ENCODE measurements at regions not wholly inside any gene's neighbourhood (a gene's known extent, or its start where the extent isn't known, plus 50 kb on each side); places are given as distances from the start of the nearest gene placed in this dataset.

DNA sequence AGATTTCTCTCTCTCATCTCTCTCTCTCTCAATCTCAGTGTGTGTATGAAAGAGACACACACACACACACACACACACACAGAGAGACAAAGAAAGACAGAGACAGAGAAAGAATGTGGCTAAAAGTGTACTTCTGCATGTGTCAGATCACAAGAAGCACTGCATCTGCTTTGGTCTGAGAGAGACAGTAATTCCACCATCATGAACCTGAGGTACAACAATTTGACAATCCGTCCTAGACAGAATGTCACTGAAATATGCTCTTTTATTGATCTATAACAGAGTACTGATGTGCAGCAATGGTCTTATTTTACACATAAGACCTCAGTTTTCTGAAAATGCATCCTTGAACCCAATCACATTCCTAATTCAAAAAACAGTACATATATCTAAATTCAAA is 576.2 kb upstream of the SMIM31 start:
- Mint-ChIP-seq H3K27me3 (ENCODE audit: low read depth) (no peaks in the 10 kb centered on the region), H3K27ac (no peak overlapping the region), H3K4me3 (no peak overlapping the region), H3K36me3 (no peaks in the 10 kb centered on the region), H3K4me1 (no peaks in the 10 kb centered on the region), H3K9me3 (peaks cover 5% of the 10 kb centered on the region)
- TF ChIP-seq, protein P1, sequence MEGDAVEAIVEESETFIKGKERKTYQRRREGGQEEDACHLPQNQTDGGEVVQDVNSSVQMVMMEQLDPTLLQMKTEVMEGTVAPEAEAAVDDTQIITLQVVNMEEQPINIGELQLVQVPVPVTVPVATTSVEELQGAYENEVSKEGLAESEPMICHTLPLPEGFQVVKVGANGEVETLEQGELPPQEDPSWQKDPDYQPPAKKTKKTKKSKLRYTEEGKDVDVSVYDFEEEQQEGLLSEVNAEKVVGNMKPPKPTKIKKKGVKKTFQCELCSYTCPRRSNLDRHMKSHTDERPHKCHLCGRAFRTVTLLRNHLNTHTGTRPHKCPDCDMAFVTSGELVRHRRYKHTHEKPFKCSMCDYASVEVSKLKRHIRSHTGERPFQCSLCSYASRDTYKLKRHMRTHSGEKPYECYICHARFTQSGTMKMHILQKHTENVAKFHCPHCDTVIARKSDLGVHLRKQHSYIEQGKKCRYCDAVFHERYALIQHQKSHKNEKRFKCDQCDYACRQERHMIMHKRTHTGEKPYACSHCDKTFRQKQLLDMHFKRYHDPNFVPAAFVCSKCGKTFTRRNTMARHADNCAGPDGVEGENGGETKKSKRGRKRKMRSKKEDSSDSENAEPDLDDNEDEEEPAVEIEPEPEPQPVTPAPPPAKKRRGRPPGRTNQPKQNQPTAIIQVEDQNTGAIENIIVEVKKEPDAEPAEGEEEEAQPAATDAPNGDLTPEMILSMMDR (IDR thresholded peaks at IDR 0.05; ENCODE audit: unreplicated experiment) = no peak
- no peak for DNase-seq (ENCODE audit: low spot score in 2 of 2, unreplicated experiment in 2 of 2)

DNA sequence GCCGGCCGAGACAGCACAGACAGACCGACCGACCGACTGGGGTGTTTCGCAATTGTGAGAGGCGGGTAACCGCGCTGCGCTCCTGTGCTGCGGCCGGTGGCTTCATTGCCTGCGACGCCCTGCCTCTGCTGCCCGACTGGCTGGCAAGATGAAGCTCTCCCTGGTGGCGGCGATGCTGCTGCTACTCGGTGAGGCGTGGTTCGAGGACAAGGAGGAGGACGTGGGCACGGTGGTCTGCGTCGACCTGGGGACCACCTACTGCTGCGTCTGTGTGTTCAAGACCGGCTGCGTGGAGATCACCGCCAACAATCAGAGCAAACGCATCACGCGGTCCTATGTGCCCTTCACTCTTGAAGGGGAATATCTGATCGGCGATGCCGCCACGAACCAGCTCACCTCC is 565.7 kb upstream of the SMIM31 start:
- H3K36me3 Mint-ChIP-seq = no peaks in the 10 kb centered on the region
- DNase-seq (ENCODE audit: low spot score in 2 of 2, unreplicated experiment in 2 of 2) = no peak
- no peaks in the 10 kb centered on the region for H3K4me1 Mint-ChIP-seq
- TF ChIP-seq, protein P1 (IDR thresholded peaks at IDR 0.05; ENCODE audit: unreplicated experiment) = no peak
- H3K27me3 Mint-ChIP-seq (ENCODE audit: low read depth) = no peaks in the 10 kb centered on the region
- H3K4me3 Mint-ChIP-seq = no peak overlapping the region
- no peak overlapping the region for H3K27ac Mint-ChIP-seq
- peaks cover 5% of the 10 kb centered on the region for H3K9me3 Mint-ChIP-seq

DNA sequence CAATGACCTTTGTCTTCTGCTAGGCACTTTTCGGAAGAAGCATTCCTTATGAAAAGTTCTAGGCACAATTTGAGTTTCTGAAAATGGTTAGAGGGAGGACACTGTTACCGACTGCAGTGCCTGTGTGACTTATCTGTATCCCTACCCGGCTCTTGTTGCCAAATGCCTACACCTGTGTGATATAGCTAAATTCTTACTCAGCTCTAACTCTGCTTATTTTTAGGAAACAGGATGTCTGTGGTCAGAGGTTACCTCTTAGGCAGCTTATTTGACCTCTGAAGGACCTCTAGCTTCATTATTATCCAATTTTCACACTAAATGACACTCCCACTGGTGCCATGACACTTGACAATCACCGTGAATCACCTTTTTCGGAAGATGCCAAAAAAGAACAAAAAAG is 561.1 kb upstream of the SMIM31 start:
- H3K27ac Mint-ChIP-seq = no peak overlapping the region
- TF ChIP-seq, protein P1 (IDR thresholded peaks at IDR 0.05; ENCODE audit: unreplicated experiment) = no peak
- peaks cover 5% of the 10 kb centered on the region for H3K9me3 Mint-ChIP-seq

DNA sequence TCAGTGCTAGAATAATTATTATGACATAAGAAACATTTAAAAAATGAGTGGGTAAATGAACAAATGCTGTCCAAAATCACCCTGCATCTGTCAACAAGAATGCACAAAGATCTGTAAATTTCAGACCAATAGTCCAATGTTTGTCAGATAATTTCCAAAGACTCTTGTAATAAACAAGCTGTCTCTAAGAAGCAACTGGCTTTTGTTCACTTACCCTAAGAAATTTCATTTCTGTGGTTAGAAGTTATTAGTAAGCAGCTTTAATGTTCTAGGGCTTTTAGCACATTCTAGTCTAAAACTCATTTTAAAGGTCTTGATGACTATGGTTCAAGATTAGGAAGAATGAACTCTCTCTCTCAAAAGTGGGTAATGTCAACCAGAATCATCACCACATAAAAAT is 560.3 kb upstream of the SMIM31 start:
- Mint-ChIP-seq H3K4me1 (no peaks in the 10 kb centered on the region), H3K4me3 (no peak overlapping the region), H3K9me3 (peaks cover 5% of the 10 kb centered on the region), H3K27me3 (ENCODE audit: low read depth) (no peaks in the 10 kb centered on the region), H3K36me3 (no peaks in the 10 kb centered on the region), H3K27ac (no peak overlapping the region)
- TF ChIP-seq, protein P1 (IDR thresholded peaks at IDR 0.05; ENCODE audit: unreplicated experiment) = no peak
- no peak for DNase-seq (ENCODE audit: low spot score in 2 of 2, unreplicated experiment in 2 of 2)

More for the DNA sequence above, 561.1 kb upstream of the SMIM31 start:
- no peak for DNase-seq (ENCODE audit: low spot score in 2 of 2, unreplicated experiment in 2 of 2)
- H3K36me3 Mint-ChIP-seq = no peaks in the 10 kb centered on the region
- H3K4me3 Mint-ChIP-seq = no peak overlapping the region
- H3K27me3 Mint-ChIP-seq (ENCODE audit: low read depth) = no peaks in the 10 kb centered on the region
- H3K4me1 Mint-ChIP-seq = no peaks in the 10 kb centered on the region

DNA sequence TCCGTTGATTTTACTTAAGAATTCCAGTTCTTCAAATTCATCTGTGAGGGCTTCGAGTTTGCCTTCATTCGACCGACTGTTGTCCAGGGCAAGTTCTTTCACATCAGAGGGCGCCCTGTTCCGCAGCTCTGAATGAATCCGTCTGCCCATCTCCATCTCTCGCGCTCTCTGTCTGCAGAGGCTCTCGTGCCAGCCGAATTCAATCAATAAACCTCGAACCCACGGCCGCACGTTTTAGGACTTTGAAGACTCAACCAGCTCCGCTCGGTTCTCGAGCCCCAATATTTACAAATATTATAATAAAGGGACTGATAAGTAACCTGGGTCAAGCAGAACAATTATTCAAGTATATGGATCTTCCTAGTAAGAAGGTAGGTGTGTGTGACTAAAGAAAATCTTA is 556.4 kb upstream of the SMIM31 start:
- Mint-ChIP-seq H3K9me3 (no peaks in the 10 kb centered on the region), H3K4me3 (no peak overlapping the region), H3K36me3 (no peaks in the 10 kb centered on the region), H3K4me1 (no peaks in the 10 kb centered on the region), H3K27me3 (ENCODE audit: low read depth) (no peaks in the 10 kb centered on the region), H3K27ac (no peak overlapping the region)
- TF ChIP-seq, protein P1 (IDR thresholded peaks at IDR 0.05; ENCODE audit: unreplicated experiment) = no peak
- DNase-seq (ENCODE audit: low spot score in 2 of 2, unreplicated experiment in 2 of 2) = no peak

DNA sequence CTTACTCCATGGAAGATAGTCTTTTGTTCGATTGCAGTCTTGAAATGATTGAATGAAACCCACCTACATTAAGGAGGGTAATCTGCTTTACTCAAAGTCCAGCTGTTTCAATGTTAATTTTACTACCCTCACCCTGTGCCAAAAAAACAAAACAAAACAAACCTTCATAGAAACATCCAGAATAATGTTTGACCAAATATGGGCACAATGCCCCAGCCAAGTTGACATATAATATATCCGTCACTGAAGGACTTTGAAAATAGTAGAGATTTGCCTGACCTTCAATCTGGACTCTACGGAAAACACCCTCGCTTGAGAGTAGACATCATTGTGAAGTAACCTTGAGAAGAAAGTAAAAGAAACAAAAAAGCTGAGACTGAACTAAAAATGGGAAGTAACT is 550.5 kb upstream of the SMIM31 start:
- Mint-ChIP-seq H3K36me3 (no peaks in the 10 kb centered on the region), H3K4me3 (no peak overlapping the region), H3K27me3 (ENCODE audit: low read depth) (no peaks in the 10 kb centered on the region), H3K4me1 (peaks cover 3% of the 10 kb centered on the region), H3K9me3 (no peaks in the 10 kb centered on the region), H3K27ac (no peak overlapping the region)
- TF ChIP-seq, protein P1 (IDR thresholded peaks at IDR 0.05; ENCODE audit: unreplicated experiment) = no peak
- no peak for DNase-seq (ENCODE audit: low spot score in 2 of 2, unreplicated experiment in 2 of 2)
